HL-60 (cell line): ENCODE measurements at regions not wholly inside any gene's neighbourhood (a gene's known extent, or its start where the extent isn't known, plus 50 kb on each side); places are given as distances from the start of the nearest gene placed in this dataset.

ENCODE experiments used
- DNase-seq, 2 experiments: peaks; one replicate each; pipeline ENCODE4 v3.0.0-alpha.2; 2010 to 2020; ENCODE audit warnings: low read depth in 1 of 2, low spot score in 1 of 2
- H3K27ac ChIP-seq: fragments of 250-450 bp; sonication (Bioruptor Pico); replicated peaks from 2 replicates; pipeline ENCODE4 v1.5.1; 2020; ENCODE audit warnings: mild to moderate bottlenecking, moderate library complexity
- H3K27me3 ChIP-seq: fragments of 250-450 bp; sonication (Bioruptor Pico); 2 replicates; pipeline ENCODE4 v1.5.1; 2021; ENCODE audit warnings: mild to moderate bottlenecking, moderate library complexity; ENCODE audit not compliant: insufficient read depth, poor library complexity, severe bottlenecking
- H3K4me3 ChIP-seq: replicated peaks from 2 replicates; pipeline ENCODE4 v1.5.1; 2011; ENCODE audit warnings: mild to moderate bottlenecking, control low read depth, low read length; ENCODE audit not compliant: insufficient read depth
- GABPA ChIP-seq: IDR thresholded peaks from 2 replicates; pipeline ENCODE4 v1.6.1; 2012; ENCODE audit warnings: low read depth
- POLR2AphosphoS5 ChIP-seq: IDR thresholded peaks from 2 replicates; pipeline ENCODE4 v1.6.1; 2012; ENCODE audit warnings: low read depth
- REST ChIP-seq: IDR thresholded peaks from 2 replicates; pipeline ENCODE4 v1.6.1; 2012; ENCODE audit warnings: low read depth; ENCODE audit not compliant: insufficient replicate concordance
- SPI1 ChIP-seq: IDR thresholded peaks from 2 replicates; pipeline ENCODE4 v1.6.1; 2012; ENCODE audit warnings: low read depth, mild to moderate bottlenecking, borderline replicate concordance
- TF ChIP-seq, protein P1 (sequence below): IDR thresholded peaks from one replicate; pipeline ENCODE4 v1.5.1; 2011; ENCODE audit warnings: low read length, control low read depth, inconsistent platforms; ENCODE audit not compliant: insufficient read depth

DNA sequence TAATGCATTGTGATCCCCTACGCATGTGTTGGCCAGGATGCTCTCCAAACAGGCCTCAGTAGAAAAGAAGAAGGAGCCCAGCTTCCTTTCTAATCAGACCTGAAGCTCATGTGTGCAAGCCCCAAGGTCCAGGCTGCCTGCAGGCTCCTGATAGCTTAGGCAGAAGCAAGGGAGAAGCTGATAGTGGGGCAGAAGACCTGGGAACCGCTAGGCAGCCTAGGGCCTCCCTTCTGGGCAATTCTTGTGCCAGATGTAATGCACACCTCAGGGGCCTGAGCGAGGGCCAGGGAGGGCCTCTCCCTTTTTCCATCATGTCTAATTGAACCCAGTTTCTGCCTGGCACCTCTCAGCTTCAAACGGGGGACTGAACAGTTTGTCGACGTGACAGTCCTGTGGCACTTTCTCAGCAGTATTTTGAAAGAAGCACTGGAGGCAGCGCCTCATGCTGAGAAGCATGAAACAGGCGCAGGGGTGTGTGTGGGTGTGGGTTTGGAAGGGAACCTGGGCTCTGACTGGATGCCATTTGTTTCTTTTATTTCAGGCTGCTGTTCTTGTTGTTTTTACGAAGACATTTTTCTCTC lies 212.8 kb downstream of the PIK3R1 start:
- no peak for DNase-seq
- Histone ChIP-seq H3K4me3 (no peak overlapping the region), H3K27me3 (no peaks in the 10 kb centered on the region), H3K27ac (no peak overlapping the region)
- TF ChIP-seq SPI1 (no peak), POLR2AphosphoS5 (no peak), REST (no peak), GABPA (no peak)
- TF ChIP-seq, protein P1, sequence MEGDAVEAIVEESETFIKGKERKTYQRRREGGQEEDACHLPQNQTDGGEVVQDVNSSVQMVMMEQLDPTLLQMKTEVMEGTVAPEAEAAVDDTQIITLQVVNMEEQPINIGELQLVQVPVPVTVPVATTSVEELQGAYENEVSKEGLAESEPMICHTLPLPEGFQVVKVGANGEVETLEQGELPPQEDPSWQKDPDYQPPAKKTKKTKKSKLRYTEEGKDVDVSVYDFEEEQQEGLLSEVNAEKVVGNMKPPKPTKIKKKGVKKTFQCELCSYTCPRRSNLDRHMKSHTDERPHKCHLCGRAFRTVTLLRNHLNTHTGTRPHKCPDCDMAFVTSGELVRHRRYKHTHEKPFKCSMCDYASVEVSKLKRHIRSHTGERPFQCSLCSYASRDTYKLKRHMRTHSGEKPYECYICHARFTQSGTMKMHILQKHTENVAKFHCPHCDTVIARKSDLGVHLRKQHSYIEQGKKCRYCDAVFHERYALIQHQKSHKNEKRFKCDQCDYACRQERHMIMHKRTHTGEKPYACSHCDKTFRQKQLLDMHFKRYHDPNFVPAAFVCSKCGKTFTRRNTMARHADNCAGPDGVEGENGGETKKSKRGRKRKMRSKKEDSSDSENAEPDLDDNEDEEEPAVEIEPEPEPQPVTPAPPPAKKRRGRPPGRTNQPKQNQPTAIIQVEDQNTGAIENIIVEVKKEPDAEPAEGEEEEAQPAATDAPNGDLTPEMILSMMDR, result no peak

DNA sequence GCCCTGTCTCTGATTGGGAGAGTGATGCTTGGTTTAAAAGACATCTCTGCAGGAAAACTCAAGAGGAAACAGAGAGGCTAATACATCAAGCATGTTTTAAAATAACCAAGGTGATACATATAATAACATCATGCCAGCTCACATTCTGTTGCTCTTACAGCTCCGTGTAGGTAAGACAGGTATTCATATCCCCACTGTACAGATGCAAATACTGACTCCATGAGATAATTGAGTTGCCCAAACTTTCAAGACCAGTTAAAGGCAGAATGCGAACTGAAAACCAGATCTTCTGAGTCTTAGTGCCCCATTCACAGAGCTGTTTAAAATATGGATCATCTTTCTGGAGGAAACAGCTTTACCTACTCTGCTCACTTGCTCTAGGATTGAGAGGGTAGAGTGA lies 214.0 kb downstream of the PIK3R1 start:
- H3K4me3 ChIP-seq, result no peak overlapping the region
- no peak overlapping the region for H3K27ac ChIP-seq
- no peaks in the 10 kb centered on the region for H3K27me3 ChIP-seq
- DNase-seq, result no peak
- TF ChIP-seq REST (no peak), POLR2AphosphoS5 (no peak), GABPA (no peak), SPI1 (no peak)
- TF ChIP-seq, protein P1, result no peak

DNA sequence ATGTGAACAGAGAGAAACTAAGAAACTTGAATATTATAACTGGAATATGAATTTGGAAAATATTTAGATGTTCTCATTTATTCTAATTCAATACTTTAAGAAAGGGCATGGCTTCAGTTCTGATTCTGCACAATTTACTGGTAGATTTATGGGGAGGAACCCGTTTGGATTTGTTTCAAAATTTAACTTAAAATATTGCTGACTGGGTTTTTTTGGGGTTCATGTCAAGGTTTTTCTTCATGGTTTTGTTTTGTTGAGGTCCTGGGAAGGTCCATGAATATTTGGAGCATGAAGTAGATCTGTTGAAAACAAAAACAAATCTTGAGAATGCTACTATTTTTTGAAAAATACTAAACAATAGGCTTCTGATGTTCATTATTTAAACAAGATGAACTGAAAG lies 214.7 kb downstream of the PIK3R1 start:
- TF ChIP-seq SPI1, result no peak
- no peak for TF ChIP-seq REST
- TF ChIP-seq, protein P1, result no peak
- no peak for TF ChIP-seq GABPA
- no peak for TF ChIP-seq POLR2AphosphoS5
- Histone ChIP-seq H3K27me3 (no peaks in the 10 kb centered on the region), H3K4me3 (no peak overlapping the region), H3K27ac (no peak overlapping the region)
- no peak for DNase-seq
